H1 (cell line): ENCODE measurements at regions not wholly inside any gene's neighbourhood (a gene's known extent, or its start where the extent isn't known, plus 50 kb on each side); places are given as distances from the start of the nearest gene placed in this dataset.
A peak's percentile ranks its signal among the peaks of the same experiment; 100 is the strongest.

Source experiments
- GABPA ChIP-seq: IDR thresholded peaks from 2 replicates; pipeline ENCODE4 v1.6.1; 2011; ENCODE audit warnings: mild to moderate bottlenecking, low read length, moderate library complexity, borderline replicate concordance; ENCODE audit not compliant: insufficient read depth
- JUND ChIP-seq: IDR thresholded peaks from 2 replicates; pipeline ENCODE4 v1.6.1; 2011; ENCODE audit warnings: mild to moderate bottlenecking, improper control_type of control experiment, low read length
- SIN3A ChIP-seq, 2 experiments: IDR thresholded peaks in 1 of 2; conservative IDR thresholded peaks in 1 of 2; 2 replicates each; pipeline ENCODE4 v1.6.1; 2011 to 2012; ENCODE audit warnings: low read length in 2 of 2, improper control_type of control experiment in 1 of 2, low read depth in 1 of 2, mild to moderate bottlenecking in 1 of 2
- SP1 ChIP-seq: IDR thresholded peaks from 2 replicates; pipeline ENCODE4 v1.6.1; 2011; ENCODE audit warnings: low read depth, low read length
- TCF12 ChIP-seq: IDR thresholded peaks from 2 replicates; pipeline ENCODE4 v1.6.1; 2011; ENCODE audit warnings: low read depth, mild to moderate bottlenecking, low read length
- TEAD4 ChIP-seq: IDR thresholded peaks from 2 replicates; pipeline ENCODE4 v1.6.1; 2012; ENCODE audit warnings: low read depth, low read length, inconsistent platforms, mixed read lengths
- TF ChIP-seq, protein P1 (sequence below): fragments of 300-600 bp; sonication (generic); IDR thresholded peaks from 2 replicates; pipeline ENCODE4 v1.7.1; 2012; ENCODE audit warnings: low read length, moderate library complexity, mild to moderate bottlenecking, inconsistent platforms; ENCODE audit not compliant: insufficient replicate concordance

DNA sequence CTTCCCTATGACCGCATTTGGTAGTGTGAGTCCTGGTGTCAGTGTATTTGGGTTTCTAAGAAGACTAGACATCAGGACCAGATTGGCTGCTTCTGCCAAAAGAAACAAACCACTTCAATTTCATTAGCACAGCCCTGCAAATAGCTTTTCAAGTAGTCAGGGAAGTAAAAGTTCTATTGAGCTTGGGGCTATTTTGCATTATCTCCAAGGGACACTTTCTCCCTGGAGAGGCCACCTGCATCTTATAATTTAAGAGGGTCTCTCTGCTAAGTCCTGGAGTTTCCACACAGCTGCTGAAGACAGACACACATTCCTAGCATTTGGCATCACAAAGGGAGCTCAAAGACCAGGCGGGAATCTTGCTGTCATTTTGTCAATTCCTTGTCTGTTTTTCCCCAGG is 141.2 kb downstream of the BMP2 start (continued):
- TF ChIP-seq, protein P1, sequence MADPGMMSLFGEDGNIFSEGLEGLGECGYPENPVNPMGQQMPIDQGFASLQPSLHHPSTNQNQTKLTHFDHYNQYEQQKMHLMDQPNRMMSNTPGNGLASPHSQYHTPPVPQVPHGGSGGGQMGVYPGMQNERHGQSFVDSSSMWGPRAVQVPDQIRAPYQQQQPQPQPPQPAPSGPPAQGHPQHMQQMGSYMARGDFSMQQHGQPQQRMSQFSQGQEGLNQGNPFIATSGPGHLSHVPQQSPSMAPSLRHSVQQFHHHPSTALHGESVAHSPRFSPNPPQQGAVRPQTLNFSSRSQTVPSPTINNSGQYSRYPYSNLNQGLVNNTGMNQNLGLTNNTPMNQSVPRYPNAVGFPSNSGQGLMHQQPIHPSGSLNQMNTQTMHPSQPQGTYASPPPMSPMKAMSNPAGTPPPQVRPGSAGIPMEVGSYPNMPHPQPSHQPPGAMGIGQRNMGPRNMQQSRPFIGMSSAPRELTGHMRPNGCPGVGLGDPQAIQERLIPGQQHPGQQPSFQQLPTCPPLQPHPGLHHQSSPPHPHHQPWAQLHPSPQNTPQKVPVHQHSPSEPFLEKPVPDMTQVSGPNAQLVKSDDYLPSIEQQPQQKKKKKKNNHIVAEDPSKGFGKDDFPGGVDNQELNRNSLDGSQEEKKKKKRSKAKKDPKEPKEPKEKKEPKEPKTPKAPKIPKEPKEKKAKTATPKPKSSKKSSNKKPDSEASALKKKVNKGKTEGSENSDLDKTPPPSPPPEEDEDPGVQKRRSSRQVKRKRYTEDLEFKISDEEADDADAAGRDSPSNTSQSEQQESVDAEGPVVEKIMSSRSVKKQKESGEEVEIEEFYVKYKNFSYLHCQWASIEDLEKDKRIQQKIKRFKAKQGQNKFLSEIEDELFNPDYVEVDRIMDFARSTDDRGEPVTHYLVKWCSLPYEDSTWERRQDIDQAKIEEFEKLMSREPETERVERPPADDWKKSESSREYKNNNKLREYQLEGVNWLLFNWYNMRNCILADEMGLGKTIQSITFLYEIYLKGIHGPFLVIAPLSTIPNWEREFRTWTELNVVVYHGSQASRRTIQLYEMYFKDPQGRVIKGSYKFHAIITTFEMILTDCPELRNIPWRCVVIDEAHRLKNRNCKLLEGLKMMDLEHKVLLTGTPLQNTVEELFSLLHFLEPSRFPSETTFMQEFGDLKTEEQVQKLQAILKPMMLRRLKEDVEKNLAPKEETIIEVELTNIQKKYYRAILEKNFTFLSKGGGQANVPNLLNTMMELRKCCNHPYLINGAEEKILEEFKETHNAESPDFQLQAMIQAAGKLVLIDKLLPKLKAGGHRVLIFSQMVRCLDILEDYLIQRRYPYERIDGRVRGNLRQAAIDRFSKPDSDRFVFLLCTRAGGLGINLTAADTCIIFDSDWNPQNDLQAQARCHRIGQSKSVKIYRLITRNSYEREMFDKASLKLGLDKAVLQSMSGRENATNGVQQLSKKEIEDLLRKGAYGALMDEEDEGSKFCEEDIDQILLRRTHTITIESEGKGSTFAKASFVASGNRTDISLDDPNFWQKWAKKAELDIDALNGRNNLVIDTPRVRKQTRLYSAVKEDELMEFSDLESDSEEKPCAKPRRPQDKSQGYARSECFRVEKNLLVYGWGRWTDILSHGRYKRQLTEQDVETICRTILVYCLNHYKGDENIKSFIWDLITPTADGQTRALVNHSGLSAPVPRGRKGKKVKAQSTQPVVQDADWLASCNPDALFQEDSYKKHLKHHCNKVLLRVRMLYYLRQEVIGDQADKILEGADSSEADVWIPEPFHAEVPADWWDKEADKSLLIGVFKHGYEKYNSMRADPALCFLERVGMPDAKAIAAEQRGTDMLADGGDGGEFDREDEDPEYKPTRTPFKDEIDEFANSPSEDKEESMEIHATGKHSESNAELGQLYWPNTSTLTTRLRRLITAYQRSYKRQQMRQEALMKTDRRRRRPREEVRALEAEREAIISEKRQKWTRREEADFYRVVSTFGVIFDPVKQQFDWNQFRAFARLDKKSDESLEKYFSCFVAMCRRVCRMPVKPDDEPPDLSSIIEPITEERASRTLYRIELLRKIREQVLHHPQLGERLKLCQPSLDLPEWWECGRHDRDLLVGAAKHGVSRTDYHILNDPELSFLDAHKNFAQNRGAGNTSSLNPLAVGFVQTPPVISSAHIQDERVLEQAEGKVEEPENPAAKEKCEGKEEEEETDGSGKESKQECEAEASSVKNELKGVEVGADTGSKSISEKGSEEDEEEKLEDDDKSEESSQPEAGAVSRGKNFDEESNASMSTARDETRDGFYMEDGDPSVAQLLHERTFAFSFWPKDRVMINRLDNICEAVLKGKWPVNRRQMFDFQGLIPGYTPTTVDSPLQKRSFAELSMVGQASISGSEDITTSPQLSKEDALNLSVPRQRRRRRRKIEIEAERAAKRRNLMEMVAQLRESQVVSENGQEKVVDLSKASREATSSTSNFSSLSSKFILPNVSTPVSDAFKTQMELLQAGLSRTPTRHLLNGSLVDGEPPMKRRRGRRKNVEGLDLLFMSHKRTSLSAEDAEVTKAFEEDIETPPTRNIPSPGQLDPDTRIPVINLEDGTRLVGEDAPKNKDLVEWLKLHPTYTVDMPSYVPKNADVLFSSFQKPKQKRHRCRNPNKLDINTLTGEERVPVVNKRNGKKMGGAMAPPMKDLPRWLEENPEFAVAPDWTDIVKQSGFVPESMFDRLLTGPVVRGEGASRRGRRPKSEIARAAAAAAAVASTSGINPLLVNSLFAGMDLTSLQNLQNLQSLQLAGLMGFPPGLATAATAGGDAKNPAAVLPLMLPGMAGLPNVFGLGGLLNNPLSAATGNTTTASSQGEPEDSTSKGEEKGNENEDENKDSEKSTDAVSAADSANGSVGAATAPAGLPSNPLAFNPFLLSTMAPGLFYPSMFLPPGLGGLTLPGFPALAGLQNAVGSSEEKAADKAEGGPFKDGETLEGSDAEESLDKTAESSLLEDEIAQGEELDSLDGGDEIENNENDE = peak; percentile 74
- TF ChIP-seq GABPA (no peak), TEAD4 (peak; percentile 94), JUND (peak; percentile 34; the same call in 1 of the 2 replicates), TCF12 (peak; percentile 99), SP1 (peak; percentile 77), SIN3A (conservative IDR thresholded peaks at IDR 0.05 in 1 of 2, IDR thresholded peaks at IDR 0.05 in 1 of 2; ENCODE audit: low read depth in 1 of 2, low read length in 2 of 2) (peak; percentile 80 to 91; a peak in 3 of 4 replicates)
